Activated naive CD8-positive, alpha-beta T cell (primary cell): ENCODE measurements at regions not wholly inside any gene's neighbourhood (a gene's known extent, or its start where the extent isn't known, plus 50 kb on each side); places are given as distances from the start of the nearest gene placed in this dataset.
"Not testable (repeated sequence)": the region's sequence is repeated elsewhere in the genome, so short reads cannot be mapped to it uniquely, and the experiment has no call there.

Source experiments
- H3K27ac Mint-ChIP-seq: one replicate; pipeline ENCODE4 v1.8.0; 2021; ENCODE audit warnings: mixed read lengths
- H3K27me3 Mint-ChIP-seq: one replicate; pipeline ENCODE4 v1.8.0; 2021; ENCODE audit warnings: mixed read lengths
- H3K36me3 Mint-ChIP-seq: one replicate; pipeline ENCODE4 v1.8.0; 2021; ENCODE audit warnings: mixed read lengths
- H3K4me1 Mint-ChIP-seq: one replicate; pipeline ENCODE4 v1.8.0; 2021; ENCODE audit warnings: low read depth, mixed read lengths
- H3K4me3 Mint-ChIP-seq: one replicate; pipeline ENCODE4 v1.8.0; 2021; ENCODE audit warnings: mild to moderate bottlenecking, mixed read lengths
- H3K9me3 Mint-ChIP-seq: one replicate; pipeline ENCODE4 v1.8.0; 2021; ENCODE audit warnings: low read depth, mixed read lengths

GRCh38 chr9:33623658-33624586, 99.9 kb downstream of the ANKRD18B start:
- H3K4me3 Mint-ChIP-seq, result no peak overlapping the region
- H3K27me3 Mint-ChIP-seq, result peaks cover 18% of the 10 kb centered on the region
- no peaks in the 10 kb centered on the region for H3K9me3 Mint-ChIP-seq
- no peak overlapping the region for H3K27ac Mint-ChIP-seq
- no peaks in the 10 kb centered on the region for H3K36me3 Mint-ChIP-seq
- peaks cover 6% of the 10 kb centered on the region for H3K4me1 Mint-ChIP-seq

- peaks cover 16% of the 10 kb centered on the region for H3K27me3 Mint-ChIP-seq
- not testable (repeated sequence) for H3K27ac Mint-ChIP-seq, H3K4me1 Mint-ChIP-seq, H3K9me3 Mint-ChIP-seq, H3K4me3 Mint-ChIP-seq, H3K36me3 Mint-ChIP-seq
Observed at GRCh38 chr9:33628318-33628717, 104.3 kb downstream of the ANKRD18B start.

- peaks cover 14% of the 10 kb centered on the region for H3K27me3 Mint-ChIP-seq
- H3K36me3 Mint-ChIP-seq, result no peaks in the 10 kb centered on the region
- H3K27ac Mint-ChIP-seq, result no peak overlapping the region
- H3K4me1 Mint-ChIP-seq, result peaks cover 5% of the 10 kb centered on the region
- no peak overlapping the region for H3K4me3 Mint-ChIP-seq
- no peaks in the 10 kb centered on the region for H3K9me3 Mint-ChIP-seq
Observed at GRCh38 chr9:33628865-33629410, 104.9 kb downstream of the ANKRD18B start.

GRCh38 chr9:33633636-33634035, 109.6 kb downstream of the ANKRD18B start:
- Mint-ChIP-seq H3K4me1 (no peaks in the 10 kb centered on the region), H3K27ac (no peak overlapping the region), H3K9me3 (no peaks in the 10 kb centered on the region), H3K36me3 (no peaks in the 10 kb centered on the region), H3K27me3 (peaks cover 27% of the 10 kb centered on the region), H3K4me3 (no peak overlapping the region)

GRCh38 chr9:33637881-33638280, 113.8 kb downstream of the ANKRD18B start:
- Mint-ChIP-seq H3K9me3 (no peaks in the 10 kb centered on the region), H3K4me1 (no peaks in the 10 kb centered on the region), H3K27me3 (peaks cover 45% of the 10 kb centered on the region), H3K27ac (no peak overlapping the region), H3K36me3 (no peaks in the 10 kb centered on the region), H3K4me3 (no peak overlapping the region)

- Mint-ChIP-seq H3K4me3 (no peak overlapping the region), H3K27ac (no peak overlapping the region), H3K36me3 (no peaks in the 10 kb centered on the region), H3K4me1 (no peaks in the 10 kb centered on the region), H3K27me3 (peaks cover 48% of the 10 kb centered on the region), H3K9me3 (no peaks in the 10 kb centered on the region)
Observed at GRCh38 chr9:33638391-33638915, 114.4 kb downstream of the ANKRD18B start.

GRCh38 chr9:33645706-33646105, 121.7 kb downstream of the ANKRD18B start:
- Mint-ChIP-seq H3K9me3 (no peaks in the 10 kb centered on the region), H3K27ac (no peak overlapping the region), H3K4me1 (peaks cover 14% of the 10 kb centered on the region), H3K27me3 (peaks cover 30% of the 10 kb centered on the region), H3K36me3 (no peaks in the 10 kb centered on the region), H3K4me3 (no peak overlapping the region)

GRCh38 chr9:33649463-33649862, 125.4 kb downstream of the ANKRD18B start:
- Mint-ChIP-seq H3K36me3 (no peaks in the 10 kb centered on the region), H3K4me3 (no peak overlapping the region), H3K27ac (no peak overlapping the region), H3K27me3 (peaks cover 20% of the 10 kb centered on the region), H3K4me1 (peaks cover 14% of the 10 kb centered on the region), H3K9me3 (no peaks in the 10 kb centered on the region)

- H3K27me3 Mint-ChIP-seq, result peaks cover 21% of the 10 kb centered on the region
- no peak overlapping the region for H3K4me3 Mint-ChIP-seq
Observed at GRCh38 chr9:33651125-33651524, 127.1 kb downstream of the ANKRD18B start.

GRCh38 chr9:33659921-33660320, 135.4 kb upstream of the PRSS3 start:
- Mint-ChIP-seq H3K9me3 (no peaks in the 10 kb centered on the region), H3K27ac (no peak overlapping the region), H3K4me3 (no peak overlapping the region), H3K36me3 (no peaks in the 10 kb centered on the region), H3K4me1 (no peaks in the 10 kb centered on the region), H3K27me3 (peaks cover 4% of the 10 kb centered on the region)

More at GRCh38 chr9:33651125-33651524, 127.1 kb downstream of the ANKRD18B start:
- Mint-ChIP-seq H3K9me3 (no peaks in the 10 kb centered on the region), H3K36me3 (no peaks in the 10 kb centered on the region), H3K27ac (no peak overlapping the region), H3K4me1 (peaks cover 14% of the 10 kb centered on the region)

GRCh38 chr9:33660772-33661171, 134.6 kb upstream of the PRSS3 start:
- Mint-ChIP-seq H3K27me3 (peaks cover 1% of the 10 kb centered on the region), H3K4me3 (no peak overlapping the region)

GRCh38 chr9:33661176-33661575, 134.2 kb upstream of the PRSS3 start:
- Mint-ChIP-seq H3K27ac (no peak overlapping the region), H3K36me3 (no peaks in the 10 kb centered on the region), H3K4me3 (no peak overlapping the region), H3K4me1 (no peaks in the 10 kb centered on the region), H3K9me3 (no peaks in the 10 kb centered on the region), H3K27me3 (peaks cover 3% of the 10 kb centered on the region)

More at GRCh38 chr9:33660772-33661171, 134.6 kb upstream of the PRSS3 start:
- Mint-ChIP-seq H3K36me3 (no peaks in the 10 kb centered on the region), H3K4me1 (no peaks in the 10 kb centered on the region), H3K9me3 (no peaks in the 10 kb centered on the region), H3K27ac (no peak overlapping the region)

- Mint-ChIP-seq H3K4me1 (no peaks in the 10 kb centered on the region), H3K4me3 (no peak overlapping the region), H3K9me3 (no peaks in the 10 kb centered on the region), H3K36me3 (no peaks in the 10 kb centered on the region), H3K27ac (no peak overlapping the region), H3K27me3 (peaks cover 6% of the 10 kb centered on the region)
Observed at GRCh38 chr9:33662871-33663270, 132.5 kb upstream of the PRSS3 start.

- Mint-ChIP-seq H3K27me3 (peaks cover 57% of the 10 kb centered on the region), H3K4me3 (peak overlapping the region; percentile 77)
- H3K36me3 Mint-ChIP-seq, H3K4me1 Mint-ChIP-seq, H3K27ac Mint-ChIP-seq, H3K9me3 Mint-ChIP-seq: not testable (repeated sequence)
Observed at GRCh38 chr9:33676194-33676745, 119.1 kb upstream of the PRSS3 start.
